PC-9 (cell line): ENCODE measurements at regions not wholly inside any gene's neighbourhood (a gene's known extent, or its start where the extent isn't known, plus 50 kb on each side); places are given as distances from the start of the nearest gene placed in this dataset.

Experiments used
- BruUV-seq: library from RNA; stranded (reverse); fragments of 400-500 nt; replicated peaks from 2 replicates; lab custom pipeline; 2021; lab: Mats Ljungman, UMichigan
- CTCF ChIA-PET: fragments of 300-600 bp; sonication (Branson Sonifier 250); formaldehyde crosslinking; loops from one replicate; lab custom pipeline; 2022; ENCODE audit warnings: antibody characterized with exemption; lab: Charles Lee
- POLR2A ChIA-PET: fragments of 300-600 bp; sonication (Branson Sonifier 250); formaldehyde crosslinking; loops from one replicate; lab custom pipeline; 2022; ENCODE audit warnings: antibody characterized with exemption; ENCODE audit not compliant: unreplicated experiment; lab: Charles Lee
- DNase-seq, 2 experiments: peaks; one replicate each; pipeline versions ENCODE4 v3.0.0 to v3.0.0-alpha.2; 2015 to 2022; ENCODE audit warnings: mixed read lengths in 1 of 2
- H2AFZ ChIP-seq: fragments of 200-600 bp; sonication (generic); 2 replicates; pipeline ENCODE4 v1.8.1; 2017; ENCODE audit warnings: antibody characterized with exemption
- H3F3A ChIP-seq: fragments of 200-600 bp; sonication (generic); 2 replicates; pipeline ENCODE4 v1.8.1; 2017; ENCODE audit warnings: antibody characterized with exemption, mild to moderate bottlenecking, low read depth; ENCODE audit not compliant: insufficient read depth
- H3K27ac ChIP-seq: fragments of 200-600 bp; sonication (generic); 2 replicates; pipeline ENCODE4 v1.6.1; 2016; ENCODE audit warnings: mixed run types
- H3K27me3 ChIP-seq: fragments of 200-600 bp; sonication (generic); 2 replicates; pipeline ENCODE4 v1.6.1; 2016; ENCODE audit warnings: low read depth, mixed run types; ENCODE audit not compliant: insufficient read depth
- H3K36me3 ChIP-seq: fragments of 200-600 bp; sonication (generic); 2 replicates; pipeline ENCODE4 v1.6.1; 2016; ENCODE audit warnings: low read depth, mixed run types
- H3K4me1 ChIP-seq: fragments of 200-600 bp; sonication (generic); replicated peaks from 2 replicates; pipeline ENCODE4 v1.6.1; 2016; ENCODE audit warnings: mixed run types; ENCODE audit not compliant: insufficient read depth
- H3K4me2 ChIP-seq: fragments of 200-600 bp; sonication (generic); 2 replicates; pipeline ENCODE4 v1.6.1; 2017; ENCODE audit warnings: mixed run types
- H3K4me3 ChIP-seq: fragments of 200-600 bp; sonication (generic); 2 replicates; pipeline ENCODE4 v1.6.1; 2016; ENCODE audit warnings: mixed run types
- H3K79me2 ChIP-seq: fragments of 200-600 bp; sonication (generic); 2 replicates; pipeline ENCODE4 v1.6.1; 2017; ENCODE audit warnings: low read depth, mixed run types
- H3K9me2 ChIP-seq: fragments of 200-600 bp; sonication (generic); 2 replicates; pipeline ENCODE4 v1.8.1; 2017; ENCODE audit warnings: mild to moderate bottlenecking; ENCODE audit not compliant: insufficient read depth
- H3K9me3 ChIP-seq: fragments of 200-600 bp; sonication (generic); 2 replicates; pipeline ENCODE4 v1.8.1; 2016; ENCODE audit warnings: low read depth; ENCODE audit not compliant: insufficient read depth
- H4K20me1 ChIP-seq: fragments of 200-600 bp; sonication (generic); 2 replicates; pipeline ENCODE4 v1.8.1; 2017; ENCODE audit not compliant: insufficient read depth
- EZH2 ChIP-seq: fragments of 200-600 bp; sonication (generic); IDR thresholded peaks from 2 replicates; pipeline ENCODE4 v1.8.0; 2017; ENCODE audit warnings: antibody characterized with exemption, low read depth
- intact Hi-C: fragments of 100-400 bp; cut with micrococcal nuclease; formaldehyde crosslinking; loops from one replicate; pipeline ENCODE4 v1.10.0; 2022; ENCODE audit not compliant: unreplicated experiment
- TF ChIP-seq, protein P1 (sequence below): fragments of 200-600 bp; sonication (generic); conservative IDR thresholded peaks from 2 replicates; pipeline ENCODE4 v1.6.1; 2017; ENCODE audit warnings: mixed run types, antibody characterized with exemption, mild to moderate bottlenecking, moderate library complexity

DNA sequence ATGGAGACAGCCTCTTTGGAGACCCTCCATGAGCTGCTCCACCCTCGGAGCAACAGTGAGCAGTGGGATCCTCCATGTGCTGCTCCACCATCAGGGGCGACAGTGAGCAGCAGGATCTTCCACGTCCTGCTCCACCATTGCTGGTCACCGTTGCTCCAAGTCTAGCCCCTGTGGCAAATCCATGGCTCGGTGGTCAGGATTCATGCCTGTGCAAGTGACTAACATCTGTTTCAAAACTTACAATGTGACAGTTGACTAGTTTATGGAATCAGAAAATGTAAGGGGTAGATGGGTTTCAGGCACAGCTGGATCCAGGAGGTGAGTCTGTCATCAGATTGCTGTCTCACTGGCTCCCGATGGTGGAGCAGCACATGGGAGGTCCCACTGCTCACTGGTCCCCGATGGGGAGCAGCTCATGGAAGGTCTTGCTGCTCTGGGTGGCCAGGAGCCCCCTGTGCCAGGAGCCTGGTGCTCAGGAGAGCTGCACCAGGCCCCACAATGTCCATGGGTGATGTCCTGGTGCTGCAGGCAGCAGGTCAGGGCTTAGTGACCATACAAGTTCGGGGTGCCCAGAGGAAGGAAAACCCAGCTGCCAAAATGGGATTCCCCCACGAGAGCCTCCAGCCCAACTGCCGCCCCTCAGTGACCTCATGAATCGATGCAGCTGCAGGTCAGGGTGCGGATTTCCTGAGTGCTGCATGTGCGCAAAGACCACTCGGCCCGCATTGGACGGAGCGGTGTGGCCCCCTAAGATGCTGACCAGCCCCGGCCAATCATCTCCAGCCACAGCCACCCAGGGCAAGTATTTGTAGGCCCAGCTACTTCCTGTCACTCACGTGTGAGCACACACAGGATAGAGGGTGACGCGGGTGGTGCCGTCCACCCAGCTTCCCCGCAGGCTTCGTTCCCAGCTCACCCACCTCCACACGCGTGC lies 116.5 kb upstream of the OTOS start:
- peak in 1 of 2 experiments; percentile 31 for DNase-seq
- no peaks in the 10 kb centered on the region for H4K20me1 ChIP-seq
- no peaks in the 10 kb centered on the region for H3K9me3 ChIP-seq
- TF ChIP-seq, protein P1, sequence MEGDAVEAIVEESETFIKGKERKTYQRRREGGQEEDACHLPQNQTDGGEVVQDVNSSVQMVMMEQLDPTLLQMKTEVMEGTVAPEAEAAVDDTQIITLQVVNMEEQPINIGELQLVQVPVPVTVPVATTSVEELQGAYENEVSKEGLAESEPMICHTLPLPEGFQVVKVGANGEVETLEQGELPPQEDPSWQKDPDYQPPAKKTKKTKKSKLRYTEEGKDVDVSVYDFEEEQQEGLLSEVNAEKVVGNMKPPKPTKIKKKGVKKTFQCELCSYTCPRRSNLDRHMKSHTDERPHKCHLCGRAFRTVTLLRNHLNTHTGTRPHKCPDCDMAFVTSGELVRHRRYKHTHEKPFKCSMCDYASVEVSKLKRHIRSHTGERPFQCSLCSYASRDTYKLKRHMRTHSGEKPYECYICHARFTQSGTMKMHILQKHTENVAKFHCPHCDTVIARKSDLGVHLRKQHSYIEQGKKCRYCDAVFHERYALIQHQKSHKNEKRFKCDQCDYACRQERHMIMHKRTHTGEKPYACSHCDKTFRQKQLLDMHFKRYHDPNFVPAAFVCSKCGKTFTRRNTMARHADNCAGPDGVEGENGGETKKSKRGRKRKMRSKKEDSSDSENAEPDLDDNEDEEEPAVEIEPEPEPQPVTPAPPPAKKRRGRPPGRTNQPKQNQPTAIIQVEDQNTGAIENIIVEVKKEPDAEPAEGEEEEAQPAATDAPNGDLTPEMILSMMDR: no peak
- peaks cover 17% of the 10 kb centered on the region for H3F3A ChIP-seq
- no TSS peak for BruUV-seq
- peak overlapping the region; percentile 61 for H3K27ac ChIP-seq
- no peaks in the 10 kb centered on the region for H3K79me2 ChIP-seq
- intact Hi-C loops: loop anchor here (1.0 kb wide), 5 partner anchors 24 to 199 kb away; partner anchors contain the start of gene GPC1
- H3K4me3 ChIP-seq: no peak overlapping the region
- H3K36me3 ChIP-seq: no peaks in the 10 kb centered on the region
- ChIA-PET POLR2A (interaction anchor here (0.6 kb wide), 1 partner anchor 34 kb away, joined by 3 read pairs; no protein-coding TSS in a partner anchor), CTCF (interaction anchor here (1.1 kb wide), 1 partner anchor 24 kb away, joined by 8 read pairs; no protein-coding TSS in a partner anchor)
- peaks cover 27% of the 10 kb centered on the region for H3K4me1 ChIP-seq
- peak overlapping the region; percentile 68 for H3K4me2 ChIP-seq
- no peak overlapping the region for H2AFZ ChIP-seq
- no peaks in the 10 kb centered on the region for H3K27me3 ChIP-seq
- no peaks in the 10 kb centered on the region for H3K9me2 ChIP-seq

DNA sequence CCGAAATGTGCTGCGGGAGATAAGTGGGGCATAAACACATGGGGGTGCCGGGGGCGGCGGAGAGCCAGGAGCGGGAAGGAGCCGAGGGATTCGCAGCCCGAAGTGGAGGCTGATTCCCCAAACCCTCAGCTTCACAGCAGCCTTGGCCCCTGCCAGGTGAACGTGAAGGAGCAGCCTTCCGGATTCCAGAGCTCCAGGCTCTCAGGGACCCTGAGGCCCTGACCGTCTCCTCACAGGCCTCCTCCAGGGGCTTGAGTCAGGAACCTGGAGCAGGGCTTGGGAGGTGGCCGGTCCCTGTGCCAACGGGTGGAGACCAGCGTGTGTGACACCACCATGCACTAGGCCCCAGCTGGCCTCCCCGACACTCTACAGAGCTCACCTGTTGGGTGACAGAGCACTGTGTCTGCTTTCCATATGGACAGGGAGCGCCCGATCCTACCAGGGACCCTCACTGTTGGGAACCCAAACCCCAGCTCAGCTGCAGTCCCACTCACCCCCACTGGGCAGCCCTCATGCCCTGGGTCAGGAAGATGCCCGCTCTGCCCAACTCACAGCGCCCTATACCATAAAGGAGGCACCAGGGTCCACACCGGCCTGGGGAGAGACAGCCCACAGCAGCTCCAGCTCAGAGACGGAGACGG lies 117.6 kb upstream of the OTOS start:
- intact Hi-C loops: no loop called here
- H3K4me1 ChIP-seq: peaks cover 23% of the 10 kb centered on the region
- CTCF ChIA-PET: no interaction called here

DNA sequence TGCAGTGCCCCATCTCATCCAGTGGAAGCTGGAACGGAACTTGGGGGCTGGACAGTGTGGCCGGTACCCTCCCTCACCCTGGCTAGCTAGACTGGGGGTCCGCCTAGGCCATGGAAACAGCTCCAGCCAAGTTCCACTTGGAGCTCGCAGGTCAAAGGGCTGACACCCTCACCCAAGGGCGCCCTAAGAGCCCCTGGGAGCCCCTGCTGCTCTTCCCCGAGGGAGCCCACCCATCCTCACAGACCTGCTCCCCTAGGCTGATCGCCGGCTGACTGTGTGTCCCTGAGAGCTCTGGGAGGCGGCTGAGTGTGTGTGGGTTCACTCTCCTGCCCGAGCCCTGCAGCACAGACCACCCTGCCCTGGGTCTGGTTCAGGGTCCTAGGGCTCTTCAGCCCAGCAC lies 118.2 kb upstream of the OTOS start:
- no peaks in the 10 kb centered on the region for H3K9me2 ChIP-seq
- BruUV-seq: no TSS peak
- H3K27me3 ChIP-seq: no peaks in the 10 kb centered on the region
- CTCF ChIA-PET: no interaction called here
- no peak overlapping the region for H2AFZ ChIP-seq
- DNase-seq: no peak
- POLR2A ChIA-PET: no interaction called here
- intact Hi-C loops: no loop called here
- no peaks in the 10 kb centered on the region for H3K79me2 ChIP-seq
- no peaks in the 10 kb centered on the region for H3K36me3 ChIP-seq
- TF ChIP-seq EZH2: no peak
- TF ChIP-seq, protein P1: no peak
- H3F3A ChIP-seq: peaks cover 13% of the 10 kb centered on the region
- H3K4me1 ChIP-seq: peaks cover 23% of the 10 kb centered on the region
- H3K27ac ChIP-seq: no peak overlapping the region
- H3K4me2 ChIP-seq: no peak overlapping the region
- H3K4me3 ChIP-seq: no peak overlapping the region
- H4K20me1 ChIP-seq: no peaks in the 10 kb centered on the region
- peaks cover 4% of the 10 kb centered on the region; the same call in 1 of the 2 replicates for H3K9me3 ChIP-seq

More for the DNA sequence above, 117.6 kb upstream of the OTOS start:
- no peak overlapping the region for H3K27ac ChIP-seq
- H3K9me2 ChIP-seq: no peaks in the 10 kb centered on the region
- no TSS peak for BruUV-seq
- POLR2A ChIA-PET: no interaction called here
- no peaks in the 10 kb centered on the region for H4K20me1 ChIP-seq
- H3K9me3 ChIP-seq: peaks cover 3% of the 10 kb centered on the region; the same call in 1 of the 2 replicates
- TF ChIP-seq, protein P1: no peak
- no peak for TF ChIP-seq EZH2
- peaks cover 13% of the 10 kb centered on the region for H3F3A ChIP-seq
- H3K27me3 ChIP-seq: no peaks in the 10 kb centered on the region
- H3K4me2 ChIP-seq: no peak overlapping the region
- no peaks in the 10 kb centered on the region for H3K36me3 ChIP-seq
- H2AFZ ChIP-seq: no peak overlapping the region
- no peak overlapping the region for H3K4me3 ChIP-seq
- no peaks in the 10 kb centered on the region for H3K79me2 ChIP-seq
- peak in 1 of 2 experiments; percentile 26 for DNase-seq
